ENCODE measurements at regions not wholly inside any gene's neighbourhood (a gene's known extent, or its start where the extent isn't known, plus 50 kb on each side); places are given as distances from the start of the nearest gene placed in this dataset.

- H4K5ac ChIP-seq (ENCODE audit: low read depth, low read length) = no peak overlapping the region
- H3K4me1 ChIP-seq (ENCODE audit: control insufficient read depth, insufficient read depth, low read length) = no peaks in the 10 kb centered on the region
- DNase-seq = no peak
- no peaks in the 10 kb centered on the region for H3K9me3 ChIP-seq (ENCODE audit: control insufficient read depth, insufficient read depth, low read length)
- POLR2A ChIA-PET (ENCODE audit: unreplicated experiment) = no interaction called here
- BruUV-seq (replicated peaks) = no TSS peak
- no peak overlapping the region for H2BK5ac ChIP-seq (ENCODE audit: low read depth, low read length, poor library complexity, severe bottlenecking)
- no peak for ATAC-seq (ENCODE audit: low read depth)
- no peak overlapping the region for H3K9ac ChIP-seq (ENCODE audit: low read depth, low read length)
- H2AK9ac ChIP-seq (replicated peaks; ENCODE audit: low read depth, low read length, poor library complexity) = no peak overlapping the region
- CTCF ChIA-PET = no interaction called here
- no peak overlapping the region for H2BK120ac ChIP-seq (ENCODE audit: low read depth, low read length)
- no peak overlapping the region for H3K4ac ChIP-seq (ENCODE audit: low read depth, low read length)
- no peak overlapping the region for H2AK5ac ChIP-seq (ENCODE audit: low read depth, low read length)
- H3K18ac ChIP-seq (ENCODE audit: low read depth, low read length) = no peak overlapping the region
- H2BK15ac ChIP-seq (ENCODE audit: low read depth, low read length) = no peak overlapping the region
- no peak overlapping the region for H3K4me2 ChIP-seq (ENCODE audit: low read depth, low read length)
- no peak overlapping the region for H3K4me3 ChIP-seq (ENCODE audit: insufficient read depth, low read depth, low read length)
- no peak overlapping the region for H3K23ac ChIP-seq (ENCODE audit: low read depth, low read length)
- H3K56ac ChIP-seq (ENCODE audit: extremely low read depth, insufficient read depth, low read length) = no peak overlapping the region
- TF ChIP-seq ELK1 (IDR thresholded peaks at IDR 0.05; ENCODE audit: borderline replicate concordance, low read depth, low read length) (no peak), RCOR1 (IDR thresholded peaks at IDR 0.05; ENCODE audit: insufficient replicate concordance, low read length) (no peak), BHLHE40 (IDR thresholded peaks at IDR 0.05; ENCODE audit: low read depth, low read length) (no peak), MXI1 (IDR thresholded peaks at IDR 0.05; ENCODE audit: borderline replicate concordance, low read depth, low read length) (no peak), CTCF (conservative IDR thresholded peaks at IDR 0.05; ENCODE audit: low read depth, low read length) (no peak), MAFK (IDR thresholded peaks at IDR 0.05; ENCODE audit: low read depth, low read length) (peak; percentile 76)
- no peak overlapping the region for H2AFZ ChIP-seq (replicated peaks; ENCODE audit: low read length, poor library complexity)
- H3K79me1 ChIP-seq (ENCODE audit: low read depth in 1 of 2, low read length in 2 of 2) = no peaks in the 10 kb centered on the region
- H4K8ac ChIP-seq (ENCODE audit: low read depth in 2 of 2, low read length in 2 of 2) = no peak overlapping the region
- dilution Hi-C loops (cut with HindIII; ENCODE audit: low sequenced_read_pairs, unreplicated experiment) = no loop called here
- no peaks in the 10 kb centered on the region for H3K27me3 ChIP-seq (ENCODE audit: control insufficient read depth, insufficient read depth, low read length)
- H3K14ac ChIP-seq (replicated peaks; ENCODE audit: low read depth, low read length) = no peak overlapping the region
- WGBS, 2 experiments (ENCODE audit: extremely low coverage in 2 of 2, insufficient read length in 1 of 2) = no CpG with 5 or more reads among the region's 2 CpGs
- H4K20me1 ChIP-seq (ENCODE audit: insufficient read depth, low read length) = no peaks in the 10 kb centered on the region
- in situ Hi-C loops (cut with MboI; ENCODE audit: low sequenced_read_pairs) = no loop called here
- H2BK20ac ChIP-seq (ENCODE audit: low read depth, low read length) = no peak overlapping the region
- no peaks in the 10 kb centered on the region for H3K9me1 ChIP-seq (ENCODE audit: insufficient read depth, low read length)
- H4K91ac ChIP-seq (ENCODE audit: insufficient read depth, low read depth, low read length) = no peak overlapping the region
- H3K27ac ChIP-seq (ENCODE audit: insufficient read depth, low read length) = no peak overlapping the region
- H3K36me3 ChIP-seq (ENCODE audit: control insufficient read depth, insufficient read depth, low read length) = no peaks in the 10 kb centered on the region
- intact Hi-C loops (cut with micrococcal nuclease) = no loop called here
These were observed 186.9 kb upstream of the PLEKHA5 start for GRCh38 chr12:18942669-18943068.

Measured in IMR-90 (cell line).